ENCODE measurements at regions not wholly inside any gene's neighbourhood (a gene's known extent, or its start where the extent isn't known, plus 50 kb on each side); places are given as distances from the start of the nearest gene placed in this dataset.

- peak; percentile 37 to 93 for DNase-seq (ENCODE audit: low read depth in 2 of 2)
Measured at GRCh38 chr7:46003896-46004875, 83.1 kb upstream of the IGFBP3 start.

GRCh38 chr7:46003161-46003560, 82.1 kb upstream of the IGFBP3 start:
- no peak overlapping the region for H3K4me3 ChIP-seq (replicated peaks in 1 of 2; ENCODE audit: low read depth in 2 of 2, low read length in 2 of 2)
- no peak for TF ChIP-seq CTCF (IDR thresholded peaks at IDR 0.05; ENCODE audit: low read depth, low read length)
- DNase-seq (ENCODE audit: low read depth in 2 of 2): no peak

More at GRCh38 chr7:46003896-46004875, 83.1 kb upstream of the IGFBP3 start:
- no peak for TF ChIP-seq CTCF (IDR thresholded peaks at IDR 0.05; ENCODE audit: low read depth, low read length)
- H3K4me3 ChIP-seq (replicated peaks in 1 of 2; ENCODE audit: low read depth in 2 of 2, low read length in 2 of 2): no peak overlapping the region

- TF ChIP-seq CTCF (IDR thresholded peaks at IDR 0.05; ENCODE audit: low read depth, low read length): no peak
- DNase-seq (ENCODE audit: low read depth in 2 of 2): no peak
- H3K4me3 ChIP-seq (replicated peaks in 1 of 2; ENCODE audit: low read depth in 2 of 2, low read length in 2 of 2): no peak overlapping the region
Measured at GRCh38 chr7:46000513-46000912, 79.4 kb upstream of the IGFBP3 start.

GRCh38 chr7:45999541-45999940, 78.5 kb upstream of the IGFBP3 start:
- no peak for TF ChIP-seq CTCF (IDR thresholded peaks at IDR 0.05; ENCODE audit: low read depth, low read length)
- no peak for DNase-seq (ENCODE audit: low read depth in 2 of 2)
- no peak overlapping the region for H3K4me3 ChIP-seq (replicated peaks in 1 of 2; ENCODE audit: low read depth in 2 of 2, low read length in 2 of 2)

GRCh38 chr7:45998506-45998905, 77.4 kb upstream of the IGFBP3 start:
- TF ChIP-seq CTCF (IDR thresholded peaks at IDR 0.05; ENCODE audit: low read depth, low read length): no peak
- no peak overlapping the region for H3K4me3 ChIP-seq (replicated peaks in 1 of 2; ENCODE audit: low read depth in 2 of 2, low read length in 2 of 2)
- DNase-seq (ENCODE audit: low read depth in 2 of 2): no peak

- DNase-seq (ENCODE audit: low read depth in 2 of 2): peak in 1 of 2 donors; percentile 31
- TF ChIP-seq CTCF (IDR thresholded peaks at IDR 0.05; ENCODE audit: low read depth, low read length): no peak
- H3K4me3 ChIP-seq (replicated peaks in 1 of 2; ENCODE audit: low read depth in 2 of 2, low read length in 2 of 2): no peak overlapping the region
Measured at GRCh38 chr7:45993621-45994020, 72.5 kb upstream of the IGFBP3 start.
